KG1 (cell line): ENCODE measurements at regions not wholly inside any gene's neighbourhood (a gene's known extent, or its start where the extent isn't known, plus 50 kb on each side); places are given as distances from the start of the nearest gene placed in this dataset.

ENCODE experiments used
- DNase-seq: peaks from one replicate; lab custom pipeline; 2025; lab: John Stamatoyannopoulos, UW

DNA sequence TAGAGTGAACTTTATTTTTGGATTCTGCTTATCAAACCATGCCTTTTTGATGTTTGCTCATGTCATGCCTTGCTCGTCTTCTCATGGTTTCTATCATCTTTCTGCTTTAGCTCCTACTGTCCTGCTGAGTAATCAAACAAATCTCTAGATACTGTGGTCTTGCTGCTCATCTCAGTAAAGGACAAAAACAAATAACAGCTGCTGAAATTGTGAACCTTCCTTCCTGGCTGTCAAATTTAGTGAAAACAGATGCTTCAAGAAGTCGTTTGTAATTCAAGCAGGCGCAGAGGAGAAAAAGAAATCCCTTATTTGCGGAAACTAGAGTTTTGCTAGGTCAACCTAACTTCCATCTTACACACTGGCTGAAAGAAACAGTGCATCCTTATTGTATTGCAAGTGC, 616.1 kb upstream of the ALCAM start:
- DNase-seq = no peak

DNA sequence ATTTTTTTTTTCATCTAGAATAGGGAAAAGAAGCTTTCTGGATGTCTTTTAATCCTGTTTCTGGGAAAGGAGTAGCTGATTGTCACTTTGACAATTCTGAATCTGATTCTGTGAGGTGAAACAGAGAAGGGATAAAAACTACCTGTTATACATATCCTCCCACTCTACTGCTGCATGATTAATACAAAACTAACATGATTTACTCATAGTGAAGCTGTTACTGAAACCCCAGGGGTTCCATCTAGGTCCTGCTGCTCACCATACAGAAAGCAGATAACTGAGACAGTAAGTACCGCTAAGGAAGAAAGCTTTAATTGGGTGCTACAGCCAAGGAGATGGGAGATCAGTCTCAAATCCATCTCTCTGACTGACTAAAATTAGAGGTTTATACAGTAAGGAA, 610.9 kb upstream of the ALCAM start:
- no peak for DNase-seq

GRCh38 chr3:104763007-104763406, 603.7 kb upstream of the ALCAM start:
- DNase-seq = no peak

- DNase-seq = no peak
These were observed 602.2 kb upstream of the ALCAM start for GRCh38 chr3:104764496-104764895.

- DNase-seq = no peak
These were observed 597.8 kb upstream of the ALCAM start for GRCh38 chr3:104768886-104769285.

DNA sequence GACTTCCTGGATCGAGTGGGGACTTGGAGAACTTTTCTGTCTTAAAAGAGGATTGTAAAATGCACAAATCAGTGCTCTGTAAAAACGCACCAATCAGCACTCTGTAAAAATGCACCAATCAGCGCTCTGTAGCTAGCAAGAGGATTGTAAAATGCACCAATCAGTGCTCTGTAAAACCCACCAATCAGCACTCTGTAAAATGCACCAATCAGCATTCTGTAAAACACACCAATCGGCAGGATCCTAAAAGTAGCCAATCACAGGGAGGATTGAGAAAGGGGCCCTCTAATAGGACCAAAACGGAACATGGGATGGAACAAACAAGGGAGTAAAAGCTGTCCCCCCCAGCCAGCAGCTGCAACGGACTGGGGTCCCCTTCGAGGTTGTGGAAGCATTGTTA, 587.4 kb upstream of the ALCAM start:
- no peak for DNase-seq

DNA sequence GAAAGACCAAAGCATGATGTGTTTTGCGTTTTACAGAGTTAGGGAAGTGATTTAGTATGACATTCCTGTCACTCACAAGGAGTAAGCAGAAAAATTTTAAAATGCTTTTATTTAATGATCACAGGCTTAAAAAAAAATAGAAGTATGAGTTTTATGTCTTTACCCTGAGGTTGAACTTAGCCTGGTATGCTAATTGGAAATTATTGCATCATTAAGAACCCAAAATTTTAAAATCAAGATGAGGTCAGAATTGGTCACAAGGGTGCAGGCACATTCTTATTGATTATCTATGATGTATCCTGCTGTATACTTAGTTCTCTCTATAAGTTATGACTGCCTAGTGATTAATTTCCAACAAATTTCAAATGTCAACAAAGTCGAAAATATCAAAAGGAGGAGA, 585.6 kb upstream of the ALCAM start:
- DNase-seq = no peak

- no peak for DNase-seq
These were observed 580.8 kb upstream of the ALCAM start for GRCh38 chr3:104785947-104786346.

DNA sequence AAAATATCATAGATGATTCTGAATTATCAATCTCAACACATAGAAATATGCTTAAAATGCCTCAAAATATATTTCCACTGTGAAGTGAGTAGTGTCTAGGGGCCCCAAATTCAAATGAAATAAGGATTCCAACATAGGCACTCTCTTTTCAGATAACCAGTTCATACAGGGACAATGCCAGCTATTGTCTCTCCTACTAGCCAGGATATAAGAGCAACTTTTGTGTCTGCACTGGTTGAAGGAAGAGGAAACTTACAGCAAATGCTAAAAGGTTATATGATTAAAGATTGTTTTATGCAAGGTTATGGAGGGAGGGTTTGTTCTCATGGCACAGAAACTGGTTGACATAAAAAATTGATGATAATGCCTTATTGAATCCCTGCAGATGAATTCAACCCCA, 579.4 kb upstream of the ALCAM start:
- DNase-seq = no peak

- no peak for DNase-seq
These were observed 577.9 kb upstream of the ALCAM start for GRCh38 chr3:104788807-104789206.

- DNase-seq = no peak
These were observed 575.4 kb upstream of the ALCAM start for GRCh38 chr3:104791331-104791730.

- no peak for DNase-seq
These were observed 570.2 kb upstream of the ALCAM start for GRCh38 chr3:104796556-104796955.

GRCh38 chr3:104805042-104805441, 561.7 kb upstream of the ALCAM start:
- DNase-seq = no peak

GRCh38 chr3:104805508-104805907, 561.2 kb upstream of the ALCAM start:
- no peak for DNase-seq

DNA sequence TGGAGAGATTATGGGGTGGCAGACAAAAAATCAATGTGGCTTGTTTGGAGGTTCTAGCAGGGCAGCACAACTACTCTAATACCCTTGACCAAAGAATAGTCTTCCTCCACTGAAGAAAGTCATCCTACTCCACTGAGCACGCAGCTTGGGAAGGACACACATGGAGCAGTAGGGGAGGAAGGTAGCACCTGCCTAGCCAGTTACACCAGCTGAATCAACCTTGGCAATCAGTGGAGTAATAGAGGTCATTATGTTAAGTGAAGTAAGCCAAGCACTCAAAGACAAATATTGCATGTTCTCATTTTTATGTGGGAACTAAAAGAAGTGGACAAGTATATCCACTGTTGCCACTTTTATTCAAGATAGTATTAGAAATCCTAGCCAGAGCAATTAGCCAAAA, 555.8 kb upstream of the ALCAM start:
- no peak for DNase-seq

GRCh38 chr3:104816008-104816407, 550.7 kb upstream of the ALCAM start:
- no peak for DNase-seq

GRCh38 chr3:104816716-104817115, 550.0 kb upstream of the ALCAM start:
- no peak for DNase-seq

GRCh38 chr3:104819333-104819732, 547.4 kb upstream of the ALCAM start:
- no peak for DNase-seq

DNA sequence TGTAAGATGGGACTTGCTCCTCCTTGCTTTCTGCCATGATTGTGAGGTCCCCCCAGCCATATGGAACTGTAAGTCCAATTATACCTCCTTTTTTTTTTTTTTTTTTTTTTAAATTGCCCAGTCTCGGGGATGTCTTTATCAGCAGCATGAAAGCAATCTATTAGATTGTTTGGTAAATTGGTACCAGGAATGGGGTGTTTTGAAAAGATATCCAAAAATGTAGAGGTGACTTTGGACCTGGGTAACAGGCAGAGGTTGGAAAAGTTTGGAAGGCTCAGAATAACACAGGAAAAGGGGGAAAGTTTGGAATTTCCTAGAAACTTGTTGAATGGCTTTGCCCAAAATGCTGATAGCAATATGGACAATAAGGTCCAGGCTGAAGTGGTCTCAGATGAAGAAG, 545.8 kb upstream of the ALCAM start:
- no peak for DNase-seq

- DNase-seq = no peak
These were observed 541.6 kb upstream of the ALCAM start for GRCh38 chr3:104825116-104825515.

GRCh38 chr3:104831071-104831470, 535.6 kb upstream of the ALCAM start:
- no peak for DNase-seq

- no peak for DNase-seq
These were observed 534.2 kb upstream of the ALCAM start for GRCh38 chr3:104832530-104832929.

DNA sequence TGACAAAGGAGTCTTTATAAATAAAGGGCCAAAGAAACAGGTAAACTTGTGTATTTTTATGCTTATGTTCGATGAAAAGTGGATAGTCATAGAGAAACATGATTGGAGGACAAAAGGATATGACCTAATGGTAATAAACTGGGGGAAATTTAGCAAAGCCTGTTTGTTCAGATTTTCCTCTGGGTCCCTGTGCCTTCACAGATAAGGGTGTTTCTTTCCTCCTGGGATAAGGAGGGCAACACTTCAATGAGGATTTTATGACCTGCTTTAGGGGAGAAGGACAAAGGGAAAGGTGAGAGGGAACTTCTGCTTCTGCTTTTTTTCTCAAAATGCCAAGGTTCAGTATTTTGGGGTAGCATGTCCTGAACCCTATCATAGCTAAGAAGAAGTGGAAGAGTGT, 531.3 kb upstream of the ALCAM start:
- DNase-seq = no peak

GRCh38 chr3:104846270-104846669, 520.4 kb upstream of the ALCAM start:
- DNase-seq = no peak

- no peak for DNase-seq
These were observed 517.6 kb upstream of the ALCAM start for GRCh38 chr3:104849070-104849469.
